ENCODE measurements at regions not wholly inside any gene's neighbourhood (a gene's known extent, or its start where the extent isn't known, plus 50 kb on each side); places are given as distances from the start of the nearest gene placed in this dataset.

GRCh38 chr6:105954148-105954547 lies 132.0 kb upstream of the PRDM1 start:
- no peak for DNase-seq

GRCh38 chr6:105952772-105953690 lies 133.1 kb upstream of the PRDM1 start:
- peak; percentile 38 for DNase-seq

DNA sequence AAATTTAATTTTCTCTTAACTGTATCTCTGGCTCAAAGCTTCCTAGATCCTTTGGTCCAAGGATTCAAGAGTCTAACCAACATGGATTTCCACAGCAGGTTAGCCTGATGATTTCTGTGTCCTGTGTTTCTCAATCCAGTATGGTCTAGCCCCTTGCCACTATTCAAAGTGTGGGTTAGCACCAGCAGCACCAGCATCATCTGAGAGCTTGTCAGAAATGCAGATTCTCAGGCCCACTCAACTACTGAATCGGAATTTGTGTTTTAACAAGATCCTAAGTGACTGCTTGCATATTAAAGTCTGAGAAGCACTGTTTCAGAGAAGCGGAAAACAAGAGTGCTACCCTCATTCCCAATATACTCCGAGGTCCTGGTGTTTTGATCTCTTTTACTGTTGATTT lies 133.8 kb upstream of the PRDM1 start:
- no peak for DNase-seq

DNA sequence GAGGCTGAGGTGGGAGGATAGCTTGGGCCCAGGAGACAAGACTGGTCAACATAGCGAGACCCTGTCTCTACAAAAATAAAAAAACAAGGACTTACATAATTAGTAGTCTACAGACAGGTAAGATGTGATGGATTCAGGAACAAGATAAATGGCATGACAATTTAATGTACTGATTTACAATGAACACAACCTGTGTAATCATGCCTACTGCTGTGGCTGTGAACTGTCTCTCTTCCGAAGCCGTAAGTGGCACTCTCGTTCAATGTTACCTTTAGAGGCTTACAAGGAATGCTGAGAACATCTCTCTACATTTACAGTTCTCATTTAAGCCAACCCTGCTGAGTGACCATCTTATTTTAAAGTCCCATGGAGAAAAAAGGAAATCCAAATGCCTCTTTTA lies 134.8 kb upstream of the PRDM1 start:
- no peak for DNase-seq

DNA sequence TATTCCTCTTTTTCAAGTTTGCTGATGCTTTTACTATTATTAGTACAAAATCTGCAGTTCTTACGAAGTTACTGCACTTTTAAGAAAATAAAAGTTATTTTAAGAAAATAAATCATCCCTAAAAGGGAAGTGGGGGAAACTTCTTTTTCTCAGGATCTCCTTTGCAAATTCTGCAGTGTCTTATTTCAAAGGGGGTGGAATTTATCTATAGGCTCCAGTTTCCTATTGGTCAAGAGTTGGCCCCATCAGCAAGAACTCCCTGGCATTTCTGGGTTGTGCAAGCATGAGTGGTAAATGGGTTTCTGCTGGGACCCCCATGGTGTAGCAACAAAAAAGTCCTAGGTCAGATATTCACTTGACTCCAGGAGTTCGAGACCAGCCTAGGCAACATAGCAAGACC lies 136.3 kb upstream of the PRDM1 start:
- no peak for DNase-seq

GRCh38 chr6:105943514-105943913 lies 142.6 kb upstream of the PRDM1 start:
- no peak for DNase-seq

DNA sequence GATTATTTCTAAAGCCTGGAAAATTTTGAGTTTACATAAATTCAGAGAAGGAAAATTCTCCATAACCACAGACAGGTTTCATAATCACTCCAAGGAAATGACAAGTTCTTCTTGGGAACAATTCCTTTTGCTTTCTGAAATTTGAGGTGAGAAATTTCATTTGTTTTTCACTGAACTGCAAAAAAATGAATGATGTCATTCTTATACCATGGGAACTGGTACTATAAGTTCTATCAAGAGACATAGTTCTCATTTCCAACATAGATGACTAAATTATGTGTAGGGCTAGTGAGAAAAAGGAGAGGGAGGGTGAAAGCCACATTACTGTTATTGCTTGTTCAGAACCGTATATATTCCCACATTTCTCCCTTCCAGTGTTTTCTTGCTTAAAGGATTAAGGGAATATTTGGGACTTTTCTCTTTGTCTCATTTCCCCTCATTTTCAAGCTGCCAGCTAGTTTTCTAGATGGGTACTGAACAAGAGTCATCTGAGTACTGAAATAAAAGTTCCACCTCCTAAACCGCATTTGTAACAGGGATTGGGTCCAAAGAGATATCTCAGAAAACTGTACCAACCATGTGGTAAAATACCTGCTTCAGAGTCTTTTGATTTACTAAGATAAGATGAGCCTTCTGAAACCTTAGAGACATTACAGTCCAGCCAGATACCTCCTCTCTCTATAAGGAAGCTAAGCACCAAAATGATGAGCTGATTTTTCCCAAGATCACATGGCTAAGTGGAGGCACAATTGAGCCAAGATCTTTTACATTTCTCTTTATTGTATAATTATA lies 144.3 kb upstream of the PRDM1 start:
- DNase-seq: no peak

DNA sequence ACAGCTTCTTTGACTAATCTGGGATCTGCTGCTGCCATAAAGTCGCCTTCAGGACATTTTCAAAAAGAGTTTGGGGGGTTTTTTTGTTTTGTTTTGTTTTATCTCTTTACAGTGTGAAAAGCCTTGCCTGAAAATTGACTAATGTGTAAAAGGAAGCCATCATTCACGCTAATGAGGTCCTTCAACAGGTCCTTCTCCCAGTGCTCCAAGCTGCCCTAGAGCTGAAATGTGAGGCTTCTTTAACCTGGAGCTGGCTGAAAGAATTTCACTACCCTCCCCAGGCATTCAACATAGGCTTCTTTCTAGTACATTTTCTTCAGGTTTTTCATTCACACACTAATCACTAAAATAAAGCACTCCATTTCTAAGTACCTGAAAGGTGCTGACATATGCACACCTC lies 145.1 kb upstream of the PRDM1 start:
- DNase-seq: no peak

DNA sequence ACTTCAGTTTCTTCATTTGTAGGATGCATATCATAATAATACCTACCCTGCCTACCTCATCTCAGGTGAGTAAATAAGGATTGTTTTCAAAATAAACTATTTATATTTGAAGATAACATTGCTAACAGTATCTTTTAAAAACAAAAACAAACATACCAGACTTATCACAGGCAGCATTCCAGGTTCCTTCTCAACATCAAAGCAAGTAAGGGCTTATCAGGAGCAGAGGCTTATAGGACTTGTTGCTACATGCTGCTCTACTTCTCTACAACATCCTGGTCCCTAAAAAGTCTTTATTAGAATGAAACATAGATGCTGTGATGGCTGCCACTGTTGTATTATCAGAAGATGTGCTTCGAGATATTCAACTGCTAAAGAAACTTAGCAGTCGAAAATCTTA lies 149.2 kb upstream of the PRDM1 start:
- no peak for DNase-seq

DNA sequence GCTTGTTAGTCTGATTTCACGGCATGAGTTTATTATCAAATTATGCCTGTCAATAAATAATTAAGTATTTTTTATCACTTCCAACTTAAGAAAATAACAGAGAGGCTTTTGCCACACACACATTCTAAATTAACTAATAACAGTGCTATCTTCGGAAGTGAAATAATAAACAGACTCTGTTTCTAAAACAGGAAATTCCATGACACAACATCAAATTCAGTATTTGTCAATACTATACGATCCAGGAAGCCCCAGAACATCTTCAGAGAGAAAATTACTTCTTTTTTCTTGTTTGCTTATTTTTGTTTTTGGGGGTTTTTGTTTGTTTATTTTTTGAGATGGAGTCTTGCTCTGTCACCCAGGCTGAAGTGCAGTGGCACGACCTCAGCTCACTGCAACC lies 150.7 kb upstream of the PRDM1 start:
- DNase-seq: no peak

- no peak for DNase-seq
Observed at GRCh38 chr6:105934708-105935107, 151.4 kb upstream of the PRDM1 start.

GRCh38 chr6:105932440-105932839 lies 153.7 kb upstream of the PRDM1 start:
- no peak for DNase-seq

DNA sequence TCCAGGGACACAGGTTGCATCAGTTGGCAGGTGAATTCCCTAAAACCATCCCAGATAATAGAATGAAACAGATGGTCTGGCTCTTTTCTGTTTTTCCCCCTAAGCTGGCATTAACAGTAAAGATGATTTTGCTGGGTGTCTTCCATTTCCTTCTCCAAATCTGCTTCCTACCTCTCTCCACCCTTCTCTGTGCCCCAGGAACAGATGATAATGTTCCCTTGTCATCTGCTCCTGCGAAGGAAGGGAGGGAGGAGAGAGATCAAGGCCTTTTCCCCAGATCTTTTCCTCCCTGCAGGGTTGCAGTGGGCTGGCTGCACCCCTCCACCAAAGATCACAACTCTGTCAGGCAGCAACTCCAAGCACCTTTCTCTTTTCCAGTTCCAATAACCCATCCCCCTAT lies 156.5 kb upstream of the PRDM1 start:
- DNase-seq: no peak

DNA sequence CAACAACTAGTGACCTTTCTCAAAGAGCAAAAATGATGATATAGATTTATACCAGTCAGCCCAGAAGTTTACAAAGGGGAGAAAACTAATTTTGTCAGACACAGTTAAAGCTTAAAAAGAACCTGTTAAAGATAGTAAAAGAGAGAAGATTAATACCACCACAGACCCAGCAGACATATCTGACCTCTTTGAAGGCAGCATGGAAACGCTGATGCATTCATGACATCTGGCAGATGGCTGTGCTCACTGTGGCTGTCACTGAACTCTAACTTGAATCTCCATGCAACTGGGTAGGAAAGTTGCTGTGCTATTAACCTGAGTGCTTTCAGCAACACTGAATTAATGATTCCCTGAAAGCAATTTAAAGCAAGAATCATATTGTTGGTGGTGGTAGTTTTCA lies 159.8 kb upstream of the PRDM1 start:
- DNase-seq: no peak

DNA sequence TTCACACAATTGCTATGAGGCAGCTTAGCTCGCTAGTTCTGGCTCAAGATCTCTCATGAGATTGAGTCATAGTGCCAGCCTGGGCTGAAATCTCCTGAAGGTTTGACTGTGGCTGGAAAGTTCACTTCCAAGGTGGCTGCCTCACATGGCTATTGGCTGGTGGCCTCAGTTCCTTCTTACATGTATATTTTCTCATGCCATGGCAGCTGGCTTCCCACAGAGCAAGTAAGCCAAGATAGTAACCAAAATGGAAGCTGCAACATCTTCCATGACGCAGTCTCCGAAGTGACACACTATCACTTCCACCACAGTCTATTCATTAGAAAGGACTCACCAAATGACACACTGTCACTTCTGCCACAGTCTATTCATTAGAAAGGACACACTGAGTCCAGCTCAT lies 160.4 kb upstream of the PRDM1 start:
- DNase-seq: no peak

DNA sequence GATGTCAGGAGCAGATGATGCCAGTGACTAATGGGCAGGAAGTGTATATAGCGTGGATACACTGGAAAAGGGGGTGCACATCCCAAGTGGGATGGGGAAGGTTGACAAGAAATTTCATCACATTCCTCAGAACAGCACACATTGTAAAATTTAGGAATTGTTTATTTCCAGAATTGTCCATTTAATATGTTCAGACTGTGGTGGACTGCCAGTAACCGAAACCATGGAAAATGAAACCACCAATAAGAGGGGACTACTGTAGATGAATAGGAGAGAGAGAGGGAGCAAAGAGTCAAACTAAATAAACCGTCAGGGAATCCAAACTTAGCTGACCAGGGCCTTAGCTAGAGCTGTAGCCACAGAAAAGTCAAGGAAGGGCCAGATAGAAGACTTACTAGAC lies 164.4 kb upstream of the PRDM1 start:
- no peak for DNase-seq

DNA sequence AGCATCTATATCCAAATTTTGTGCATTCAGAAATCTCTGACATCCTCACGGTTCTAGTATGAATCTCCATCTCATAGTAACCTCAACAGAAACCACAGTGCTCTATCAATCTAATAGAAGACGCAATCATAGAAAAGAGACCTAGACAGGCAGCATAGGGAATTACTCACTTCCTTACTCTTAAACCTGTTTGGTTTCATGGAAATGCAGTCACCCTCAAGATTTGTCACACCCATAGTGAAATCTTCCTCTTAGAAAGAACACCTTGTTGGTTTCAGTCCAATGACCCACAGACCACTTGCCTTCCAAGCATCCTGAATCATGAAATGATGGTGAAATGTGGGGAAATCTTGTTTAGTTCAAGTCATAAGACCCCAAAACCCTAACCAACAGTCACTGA lies 166.1 kb upstream of the PRDM1 start:
- no peak for DNase-seq

DNA sequence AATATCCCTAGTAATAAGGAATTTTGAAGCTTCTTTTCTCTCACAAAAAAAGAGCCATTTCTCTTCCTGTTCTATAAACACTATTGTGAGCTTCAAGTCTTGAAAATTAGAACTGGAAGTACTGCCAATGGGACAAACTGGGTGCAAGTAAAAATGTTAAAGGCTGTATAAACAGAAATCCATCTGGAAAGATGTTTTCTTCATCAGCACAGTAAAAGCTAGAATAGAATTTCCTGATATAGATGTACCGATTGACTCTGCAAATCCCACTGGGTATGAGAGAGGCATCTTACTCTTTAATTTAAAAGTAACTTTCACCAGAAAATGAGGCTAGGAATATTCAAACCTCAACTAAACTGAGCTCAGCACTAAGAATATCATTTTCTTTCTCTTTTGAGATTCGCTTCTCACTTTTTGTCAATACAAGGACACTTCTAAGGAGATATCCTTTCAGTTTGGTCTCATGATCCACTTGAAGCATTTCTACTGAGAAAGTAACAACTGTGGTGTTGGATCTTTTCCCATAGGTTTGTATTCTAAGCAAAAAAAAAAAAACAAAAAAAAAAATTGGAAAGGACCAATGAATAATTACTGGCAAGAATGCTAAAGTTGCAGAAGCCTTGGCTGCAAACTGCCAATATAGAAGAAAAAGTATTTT lies 169.0 kb upstream of the PRDM1 start:
- no peak for DNase-seq

- DNase-seq: no peak
Observed at GRCh38 chr6:105911106-105911629, 175.0 kb upstream of the PRDM1 start.

- DNase-seq: no peak
Observed at GRCh38 chr6:105909106-105909505, 177.0 kb upstream of the PRDM1 start.

- no peak for DNase-seq
Observed at GRCh38 chr6:105907991-105908390, 178.1 kb upstream of the PRDM1 start.

DNA sequence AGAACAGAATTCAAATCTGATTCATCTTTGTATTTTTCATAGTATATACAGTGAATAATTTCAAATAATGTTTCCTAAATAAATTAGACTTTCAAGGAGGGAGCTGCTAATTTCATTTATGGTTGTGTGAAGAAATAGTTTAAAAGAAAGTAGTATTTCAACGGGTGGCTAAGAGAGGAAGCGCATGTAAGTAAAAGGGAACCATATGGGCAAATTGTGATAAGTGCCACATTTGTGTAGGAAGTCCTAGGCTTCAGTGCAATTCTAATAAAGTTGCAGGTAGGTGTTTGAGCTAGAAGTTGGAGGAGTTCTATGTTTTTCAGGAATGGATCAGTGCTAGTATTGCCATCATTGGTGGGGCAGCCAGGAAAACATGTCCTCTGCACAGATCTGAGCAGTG lies 178.8 kb upstream of the PRDM1 start:
- no peak for DNase-seq

- DNase-seq: no peak
Observed at GRCh38 chr6:105902401-105903031, 183.6 kb upstream of the PRDM1 start.

Data from hematopoietic multipotent progenitor cell treated with erythropoietin and hydrocortisone succinate and interleukin-3 and kit ligand, for 6 days (in vitro differentiated cells).